Loucy (cell line): ENCODE measurements at regions not wholly inside any gene's neighbourhood (a gene's known extent, or its start where the extent isn't known, plus 50 kb on each side); places are given as distances from the start of the nearest gene placed in this dataset.

ENCODE experiments used
- EZH2phosphoT487 ChIP-seq: fragments of 200-600 bp; IDR thresholded peaks from 2 replicates; pipeline ENCODE4 v1.6.1; 2018; ENCODE audit warnings: antibody characterized with exemption, mild to moderate bottlenecking, moderate library complexity, borderline replicate concordance
- TF ChIP-seq, protein P1 (sequence below): fragments of 200-600 bp; sonication (generic); conservative IDR thresholded peaks from 2 replicates; pipeline ENCODE4 v1.5.1; 2014; ENCODE audit warnings: mild to moderate bottlenecking, antibody characterized with exemption, low read length

GRCh38 chr4:114091546-114091945 lies 112.1 kb upstream of the ARSJ start:
- TF ChIP-seq, protein P1, sequence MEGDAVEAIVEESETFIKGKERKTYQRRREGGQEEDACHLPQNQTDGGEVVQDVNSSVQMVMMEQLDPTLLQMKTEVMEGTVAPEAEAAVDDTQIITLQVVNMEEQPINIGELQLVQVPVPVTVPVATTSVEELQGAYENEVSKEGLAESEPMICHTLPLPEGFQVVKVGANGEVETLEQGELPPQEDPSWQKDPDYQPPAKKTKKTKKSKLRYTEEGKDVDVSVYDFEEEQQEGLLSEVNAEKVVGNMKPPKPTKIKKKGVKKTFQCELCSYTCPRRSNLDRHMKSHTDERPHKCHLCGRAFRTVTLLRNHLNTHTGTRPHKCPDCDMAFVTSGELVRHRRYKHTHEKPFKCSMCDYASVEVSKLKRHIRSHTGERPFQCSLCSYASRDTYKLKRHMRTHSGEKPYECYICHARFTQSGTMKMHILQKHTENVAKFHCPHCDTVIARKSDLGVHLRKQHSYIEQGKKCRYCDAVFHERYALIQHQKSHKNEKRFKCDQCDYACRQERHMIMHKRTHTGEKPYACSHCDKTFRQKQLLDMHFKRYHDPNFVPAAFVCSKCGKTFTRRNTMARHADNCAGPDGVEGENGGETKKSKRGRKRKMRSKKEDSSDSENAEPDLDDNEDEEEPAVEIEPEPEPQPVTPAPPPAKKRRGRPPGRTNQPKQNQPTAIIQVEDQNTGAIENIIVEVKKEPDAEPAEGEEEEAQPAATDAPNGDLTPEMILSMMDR, result no peak
- TF ChIP-seq EZH2phosphoT487, result no peak
